ENCODE measurements at regions not wholly inside any gene's neighbourhood (a gene's known extent, or its start where the extent isn't known, plus 50 kb on each side); places are given as distances from the start of the nearest gene placed in this dataset.

DNA sequence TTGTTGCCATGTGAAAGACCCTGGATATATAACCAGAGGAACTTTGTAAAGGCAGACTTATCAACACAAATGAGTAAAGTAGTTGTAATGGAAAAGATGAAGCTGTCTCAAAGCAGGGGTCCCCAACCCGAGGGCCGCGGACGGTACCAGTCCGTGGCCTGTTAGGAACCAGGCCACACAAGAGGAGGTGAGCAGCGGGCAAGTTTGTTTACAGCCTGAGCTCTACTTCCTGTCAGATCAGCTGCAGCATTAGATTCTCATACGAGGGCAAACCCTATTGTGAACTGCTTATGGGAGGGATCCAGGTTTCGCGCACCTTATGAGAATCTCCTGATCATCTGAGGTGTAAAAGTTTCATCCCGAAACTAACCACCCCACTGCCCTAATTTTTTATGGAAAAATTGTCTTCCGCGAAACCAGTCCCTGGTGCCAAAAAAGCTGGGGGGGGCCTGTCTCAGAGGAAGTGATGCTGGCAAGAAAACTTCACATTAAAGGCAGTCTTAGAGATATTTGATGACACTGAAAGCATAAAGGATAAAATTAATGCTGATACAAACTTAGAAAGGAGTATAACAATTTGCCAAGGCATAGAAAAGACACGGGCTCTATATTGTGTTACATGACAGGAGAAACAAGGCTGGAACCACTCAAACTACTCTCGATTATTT, 57.5 kb upstream of the MSTN start:
- Mint-ChIP-seq H3K27me3 (ENCODE audit: unreplicated experiment) (no peaks in the 10 kb centered on the region), H3K9me3 (ENCODE audit: unreplicated experiment) (no peaks in the 10 kb centered on the region), H3K27ac (ENCODE audit: unreplicated experiment) (no peak overlapping the region), H3K4me3 (ENCODE audit: unreplicated experiment) (no peak overlapping the region), H3K36me3 (ENCODE audit: unreplicated experiment) (no peaks in the 10 kb centered on the region), H3K4me1 (ENCODE audit: unreplicated experiment) (no peaks in the 10 kb centered on the region)
- TF ChIP-seq, protein P1, sequence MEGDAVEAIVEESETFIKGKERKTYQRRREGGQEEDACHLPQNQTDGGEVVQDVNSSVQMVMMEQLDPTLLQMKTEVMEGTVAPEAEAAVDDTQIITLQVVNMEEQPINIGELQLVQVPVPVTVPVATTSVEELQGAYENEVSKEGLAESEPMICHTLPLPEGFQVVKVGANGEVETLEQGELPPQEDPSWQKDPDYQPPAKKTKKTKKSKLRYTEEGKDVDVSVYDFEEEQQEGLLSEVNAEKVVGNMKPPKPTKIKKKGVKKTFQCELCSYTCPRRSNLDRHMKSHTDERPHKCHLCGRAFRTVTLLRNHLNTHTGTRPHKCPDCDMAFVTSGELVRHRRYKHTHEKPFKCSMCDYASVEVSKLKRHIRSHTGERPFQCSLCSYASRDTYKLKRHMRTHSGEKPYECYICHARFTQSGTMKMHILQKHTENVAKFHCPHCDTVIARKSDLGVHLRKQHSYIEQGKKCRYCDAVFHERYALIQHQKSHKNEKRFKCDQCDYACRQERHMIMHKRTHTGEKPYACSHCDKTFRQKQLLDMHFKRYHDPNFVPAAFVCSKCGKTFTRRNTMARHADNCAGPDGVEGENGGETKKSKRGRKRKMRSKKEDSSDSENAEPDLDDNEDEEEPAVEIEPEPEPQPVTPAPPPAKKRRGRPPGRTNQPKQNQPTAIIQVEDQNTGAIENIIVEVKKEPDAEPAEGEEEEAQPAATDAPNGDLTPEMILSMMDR (IDR thresholded peaks at IDR 0.05), result no peak
- no peak for DNase-seq (ENCODE audit: extremely low spot score, unreplicated experiment)

DNA sequence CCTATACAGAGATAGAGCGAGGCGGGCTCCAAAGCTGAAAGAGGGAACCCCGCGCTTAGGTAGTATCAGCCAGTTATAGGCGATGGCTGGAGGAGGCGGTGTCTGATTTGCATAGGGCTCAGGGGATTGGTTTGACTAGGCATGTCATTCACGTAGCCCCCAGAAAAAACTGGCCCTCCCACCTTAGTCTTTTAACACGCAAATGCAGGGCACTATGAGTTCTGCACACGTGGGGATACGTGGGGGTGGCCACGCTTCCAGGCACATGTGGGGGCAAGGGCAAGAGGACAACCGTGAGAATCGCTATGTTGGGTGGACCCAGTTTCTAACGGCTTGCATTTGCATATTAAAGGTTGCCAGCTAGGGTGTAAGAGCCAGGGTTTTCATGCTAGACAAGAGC, 56.7 kb upstream of the MSTN start:
- no peaks in the 10 kb centered on the region for H3K36me3 Mint-ChIP-seq (ENCODE audit: unreplicated experiment)
- H3K4me1 Mint-ChIP-seq (ENCODE audit: unreplicated experiment), result no peaks in the 10 kb centered on the region
- DNase-seq (ENCODE audit: extremely low spot score, unreplicated experiment), result no peak
- H3K4me3 Mint-ChIP-seq (ENCODE audit: unreplicated experiment), result no peak overlapping the region
- no peak overlapping the region for H3K27ac Mint-ChIP-seq (ENCODE audit: unreplicated experiment)
- no peaks in the 10 kb centered on the region for H3K27me3 Mint-ChIP-seq (ENCODE audit: unreplicated experiment)
- TF ChIP-seq, protein P1 (IDR thresholded peaks at IDR 0.05), result no peak
- no peaks in the 10 kb centered on the region for H3K9me3 Mint-ChIP-seq (ENCODE audit: unreplicated experiment)

DNA sequence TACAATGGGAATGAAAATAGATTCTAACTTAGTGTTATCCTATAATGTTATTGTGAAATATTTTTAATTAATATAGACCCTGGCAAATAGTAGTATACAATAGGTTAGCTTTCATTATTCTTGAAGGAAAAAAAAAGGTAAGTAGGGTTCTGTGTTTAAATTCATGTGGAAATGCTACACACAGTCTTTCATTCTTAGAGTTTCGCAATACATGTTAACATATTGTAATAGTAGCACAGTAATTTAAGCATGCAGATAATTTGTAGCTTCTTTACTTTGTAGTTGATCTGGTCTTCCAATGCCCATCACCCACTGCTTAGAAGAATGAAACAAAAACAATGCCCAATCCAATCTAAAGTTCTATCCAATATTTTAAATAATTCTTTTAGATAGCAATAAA, 54.8 kb upstream of the MSTN start:
- Mint-ChIP-seq H3K4me3 (ENCODE audit: unreplicated experiment) (no peak overlapping the region), H3K27ac (ENCODE audit: unreplicated experiment) (no peak overlapping the region), H3K4me1 (ENCODE audit: unreplicated experiment) (no peaks in the 10 kb centered on the region), H3K36me3 (ENCODE audit: unreplicated experiment) (no peaks in the 10 kb centered on the region), H3K27me3 (ENCODE audit: unreplicated experiment) (no peaks in the 10 kb centered on the region), H3K9me3 (ENCODE audit: unreplicated experiment) (no peaks in the 10 kb centered on the region)
- no peak for DNase-seq (ENCODE audit: extremely low spot score, unreplicated experiment)
- TF ChIP-seq, protein P1 (IDR thresholded peaks at IDR 0.05), result no peak

DNA sequence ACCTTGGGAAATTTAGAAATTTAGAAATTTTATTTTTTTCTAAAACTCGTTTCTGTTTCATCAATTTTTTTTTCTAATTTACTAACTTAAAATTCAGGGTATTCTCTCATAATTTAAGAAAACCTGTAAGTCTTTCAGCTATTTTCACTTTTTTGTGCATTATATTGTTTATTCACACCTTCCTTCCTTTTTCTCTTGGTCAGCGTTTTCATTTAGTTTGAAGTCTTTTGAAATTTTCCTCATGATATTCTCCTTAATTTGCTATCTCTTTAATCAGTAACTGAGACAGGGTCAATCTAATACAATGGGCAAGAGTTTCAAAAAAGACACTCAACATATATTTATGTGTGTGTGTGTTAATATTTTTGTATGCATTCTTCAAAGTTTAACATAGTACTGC, 50.5 kb upstream of the MSTN start:
- no peaks in the 10 kb centered on the region for H3K9me3 Mint-ChIP-seq (ENCODE audit: unreplicated experiment)
- DNase-seq (ENCODE audit: extremely low spot score, unreplicated experiment), result no peak
- H3K27ac Mint-ChIP-seq (ENCODE audit: unreplicated experiment), result no peak overlapping the region
- TF ChIP-seq, protein P1 (IDR thresholded peaks at IDR 0.05), result no peak
- no peaks in the 10 kb centered on the region for H3K27me3 Mint-ChIP-seq (ENCODE audit: unreplicated experiment)
- H3K36me3 Mint-ChIP-seq (ENCODE audit: unreplicated experiment), result no peaks in the 10 kb centered on the region
- no peak overlapping the region for H3K4me3 Mint-ChIP-seq (ENCODE audit: unreplicated experiment)
- H3K4me1 Mint-ChIP-seq (ENCODE audit: unreplicated experiment), result peaks cover 21% of the 10 kb centered on the region

Data from osteocyte (in vitro differentiated cells).